Testis (tissue), 2 donors: ENCODE measurements at regions not wholly inside any gene's neighbourhood (a gene's known extent, or its start where the extent isn't known, plus 50 kb on each side); places are given as distances from the start of the nearest gene placed in this dataset.
"Not testable (repeated sequence)": the region's sequence is repeated elsewhere in the genome, so short reads cannot be mapped to it uniquely, and the experiment has no call there.

Experiments used
- DNase-seq: peaks from one replicate; pipeline ENCODE4 v3.0.0-alpha.2; 2019
- H3K27ac ChIP-seq, 2 donors: fragments of 200-600 bp; sonication (generic); one replicate each; pipeline ENCODE4 v1.5.1; 2019
- H3K27me3 ChIP-seq: fragments of 200-600 bp; sonication (generic); one replicate; pipeline ENCODE4 v1.5.1; 2019
- H3K36me3 ChIP-seq: fragments of 200-600 bp; sonication (generic); one replicate; pipeline ENCODE4 v1.5.1; 2017; ENCODE audit warnings: low read depth; ENCODE audit errors: missing control alignments
- H3K4me1 ChIP-seq: fragments of 200-600 bp; sonication (generic); one replicate; pipeline ENCODE4 v1.5.1; 2019
- H3K4me3 ChIP-seq, 2 donors: fragments of 200-600 bp; sonication (generic); one replicate each; pipeline ENCODE4 v1.5.1; 2017 to 2019
- H3K9me3 ChIP-seq: fragments of 200-600 bp; sonication (generic); one replicate; pipeline ENCODE4 v1.5.1; 2017
- POLR2A ChIP-seq: fragments of 450-650 bp; IDR thresholded peaks from one replicate; pipeline ENCODE4 v1.6.1; 2017; ENCODE audit warnings: antibody characterized with exemption, mild to moderate bottlenecking, moderate library complexity
- WGBS, 2 donors: methylation state at CpG; one replicate each; pipeline ENCODE4 v1.1.5; 2018; 5-methylcytosine and 5-hydroxymethylcytosine counted together
- intact Hi-C: fragments of 100-400 bp; cut with DNase I; formaldehyde crosslinking; loops from one replicate; pipeline ENCODE4 v1.15.1; 2023; ENCODE audit warnings: low total_unique reads
- TF ChIP-seq, protein P1 (sequence below), 3 experiments: fragments of 450-650 bp in 2 of 3; fragments of 200-600 bp in 1 of 3; sonication (generic) in 1 of 3; IDR thresholded peaks; one replicate each; pipeline ENCODE4 v1.5.1; 2016 to 2019; ENCODE audit warnings: antibody characterized with exemption in 3 of 3, mild to moderate bottlenecking in 2 of 3, moderate library complexity in 1 of 3

GRCh38 chr1:203992440-203992839, 80.5 kb upstream of the SOX13 start:
- H3K4me1 ChIP-seq: peaks cover 19% of the 10 kb centered on the region
- no peaks in the 10 kb centered on the region for H3K27me3 ChIP-seq
- no peak for TF ChIP-seq POLR2A
- TF ChIP-seq, protein P1, sequence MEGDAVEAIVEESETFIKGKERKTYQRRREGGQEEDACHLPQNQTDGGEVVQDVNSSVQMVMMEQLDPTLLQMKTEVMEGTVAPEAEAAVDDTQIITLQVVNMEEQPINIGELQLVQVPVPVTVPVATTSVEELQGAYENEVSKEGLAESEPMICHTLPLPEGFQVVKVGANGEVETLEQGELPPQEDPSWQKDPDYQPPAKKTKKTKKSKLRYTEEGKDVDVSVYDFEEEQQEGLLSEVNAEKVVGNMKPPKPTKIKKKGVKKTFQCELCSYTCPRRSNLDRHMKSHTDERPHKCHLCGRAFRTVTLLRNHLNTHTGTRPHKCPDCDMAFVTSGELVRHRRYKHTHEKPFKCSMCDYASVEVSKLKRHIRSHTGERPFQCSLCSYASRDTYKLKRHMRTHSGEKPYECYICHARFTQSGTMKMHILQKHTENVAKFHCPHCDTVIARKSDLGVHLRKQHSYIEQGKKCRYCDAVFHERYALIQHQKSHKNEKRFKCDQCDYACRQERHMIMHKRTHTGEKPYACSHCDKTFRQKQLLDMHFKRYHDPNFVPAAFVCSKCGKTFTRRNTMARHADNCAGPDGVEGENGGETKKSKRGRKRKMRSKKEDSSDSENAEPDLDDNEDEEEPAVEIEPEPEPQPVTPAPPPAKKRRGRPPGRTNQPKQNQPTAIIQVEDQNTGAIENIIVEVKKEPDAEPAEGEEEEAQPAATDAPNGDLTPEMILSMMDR (IDR thresholded peaks at IDR 0.05): no peak
- H3K9me3 ChIP-seq: no peaks in the 10 kb centered on the region
- no peak for DNase-seq
- 91 to 94% methylated on average over 2 of the region's 2 CpGs for WGBS, 2 donors
- intact Hi-C loops: no loop called here
- H3K27ac ChIP-seq: no peak overlapping the region
- H3K4me3 ChIP-seq: no peak overlapping the region
- no peaks in the 10 kb centered on the region for H3K36me3 ChIP-seq

DNA sequence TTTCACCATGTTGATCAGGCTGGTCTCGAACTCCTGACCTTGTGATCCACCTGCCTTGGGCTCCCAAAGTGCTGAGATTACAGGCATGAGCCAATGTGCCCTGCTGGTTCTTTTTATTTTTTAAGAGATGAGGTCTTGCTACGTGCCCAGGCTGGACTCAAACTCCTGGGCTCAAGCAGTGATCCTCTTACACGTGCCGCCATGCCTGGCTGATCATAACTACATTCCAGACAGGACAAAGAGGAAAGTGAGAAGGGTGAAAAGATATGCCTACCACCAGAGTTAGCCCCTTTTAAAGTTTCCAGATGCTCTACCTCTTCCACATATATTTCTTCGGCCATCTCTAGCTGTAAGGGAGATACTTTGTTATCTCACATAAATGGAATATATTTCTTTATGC, 79.7 kb upstream of the SOX13 start:
- Histone ChIP-seq H3K36me3 (no peaks in the 10 kb centered on the region), H3K9me3 (no peaks in the 10 kb centered on the region), H3K27me3 (no peaks in the 10 kb centered on the region), H3K27ac (no peak overlapping the region), H3K4me1 (peaks cover 28% of the 10 kb centered on the region), H3K4me3 (no peak overlapping the region)
- TF ChIP-seq POLR2A: no peak
- TF ChIP-seq, protein P1 (IDR thresholded peaks at IDR 0.05): no peak
- no peak for DNase-seq
- 91 to 93% methylated on average over 5 of the region's 5 CpGs for WGBS, 2 donors
- intact Hi-C loops: no loop called here

DNA sequence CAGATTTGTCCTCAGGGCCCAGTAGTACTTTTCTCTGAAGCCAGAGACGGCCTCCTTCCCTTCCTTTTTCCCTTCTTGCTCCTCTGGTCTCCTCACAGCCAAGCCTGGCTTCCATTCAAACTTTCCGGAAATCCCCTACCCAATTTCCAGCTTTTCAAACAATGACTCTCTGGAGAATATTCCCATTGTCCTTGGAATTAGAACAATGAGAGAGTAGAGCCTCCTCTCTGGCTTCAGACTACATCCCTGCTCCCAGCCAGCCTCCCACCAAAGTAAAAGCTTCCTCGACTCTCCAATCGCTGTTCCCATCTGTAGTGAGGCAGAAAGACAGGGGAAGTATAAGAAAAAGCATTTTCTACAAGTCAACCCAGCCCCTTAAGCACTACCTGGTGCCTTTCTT, 77.7 kb upstream of the SOX13 start:
- H3K4me1 ChIP-seq: peaks cover 28% of the 10 kb centered on the region
- WGBS, 2 donors: 25 to 27% methylated on average over 4 of the region's 4 CpGs
- no peaks in the 10 kb centered on the region for H3K27me3 ChIP-seq
- no peak for DNase-seq
- TF ChIP-seq, protein P1 (IDR thresholded peaks at IDR 0.05): no peak
- no peak for TF ChIP-seq POLR2A
- no peaks in the 10 kb centered on the region for H3K36me3 ChIP-seq
- no peak overlapping the region for H3K4me3 ChIP-seq
- peak overlapping the region; percentile 54 to 60 for H3K27ac ChIP-seq
- intact Hi-C loops: no loop called here
- H3K9me3 ChIP-seq: no peaks in the 10 kb centered on the region

GRCh38 chr1:203996126-203996525, 76.8 kb upstream of the SOX13 start:
- H3K9me3 ChIP-seq: no peaks in the 10 kb centered on the region
- no peaks in the 10 kb centered on the region for H3K36me3 ChIP-seq
- TF ChIP-seq, protein P1 (IDR thresholded peaks at IDR 0.05): no peak
- no peak for TF ChIP-seq POLR2A
- H3K4me1 ChIP-seq: peaks cover 28% of the 10 kb centered on the region
- intact Hi-C loops: no loop called here
- no peaks in the 10 kb centered on the region for H3K27me3 ChIP-seq
- 55 to 65% methylated on average over 4 of the region's 4 CpGs for WGBS, 2 donors
- DNase-seq: peak; percentile 54
- H3K4me3 ChIP-seq: no peak overlapping the region
- H3K27ac ChIP-seq: peak overlapping the region; percentile 54 to 64

DNA sequence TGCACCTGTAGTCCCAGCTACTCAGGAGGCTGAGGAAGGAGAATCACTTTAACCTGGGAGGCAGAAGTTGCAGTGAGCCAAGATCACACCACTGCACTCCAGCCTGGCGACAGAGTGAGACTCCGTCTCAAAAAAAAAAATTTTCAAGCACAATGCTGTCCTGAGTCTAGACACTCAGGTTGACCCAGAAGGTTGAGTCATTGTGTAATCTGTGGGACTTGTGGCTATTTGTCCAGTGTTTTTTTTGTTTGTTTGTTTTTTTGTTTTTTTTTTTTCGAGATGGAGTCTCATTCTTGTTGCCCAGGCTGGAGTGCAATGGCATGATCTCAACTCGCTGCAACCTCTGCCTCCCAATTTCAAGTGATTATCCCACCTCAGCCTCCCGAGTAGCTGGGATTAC, 74.3 kb upstream of the SOX13 start:
- peak overlapping the region in 1 of 2 donors; percentile 80 for H3K27ac ChIP-seq
- peaks cover 28% of the 10 kb centered on the region for H3K4me1 ChIP-seq
- H3K36me3 ChIP-seq, DNase-seq, H3K27me3 ChIP-seq, H3K9me3 ChIP-seq, H3K4me3 ChIP-seq, intact Hi-C loops: not testable (repeated sequence)
- 89 to 96% methylated on average over 5 of the region's 5 CpGs for WGBS, 2 donors
